ENCODE measurements at regions not wholly inside any gene's neighbourhood (a gene's known extent, or its start where the extent isn't known, plus 50 kb on each side); places are given as distances from the start of the nearest gene placed in this dataset.

DNA sequence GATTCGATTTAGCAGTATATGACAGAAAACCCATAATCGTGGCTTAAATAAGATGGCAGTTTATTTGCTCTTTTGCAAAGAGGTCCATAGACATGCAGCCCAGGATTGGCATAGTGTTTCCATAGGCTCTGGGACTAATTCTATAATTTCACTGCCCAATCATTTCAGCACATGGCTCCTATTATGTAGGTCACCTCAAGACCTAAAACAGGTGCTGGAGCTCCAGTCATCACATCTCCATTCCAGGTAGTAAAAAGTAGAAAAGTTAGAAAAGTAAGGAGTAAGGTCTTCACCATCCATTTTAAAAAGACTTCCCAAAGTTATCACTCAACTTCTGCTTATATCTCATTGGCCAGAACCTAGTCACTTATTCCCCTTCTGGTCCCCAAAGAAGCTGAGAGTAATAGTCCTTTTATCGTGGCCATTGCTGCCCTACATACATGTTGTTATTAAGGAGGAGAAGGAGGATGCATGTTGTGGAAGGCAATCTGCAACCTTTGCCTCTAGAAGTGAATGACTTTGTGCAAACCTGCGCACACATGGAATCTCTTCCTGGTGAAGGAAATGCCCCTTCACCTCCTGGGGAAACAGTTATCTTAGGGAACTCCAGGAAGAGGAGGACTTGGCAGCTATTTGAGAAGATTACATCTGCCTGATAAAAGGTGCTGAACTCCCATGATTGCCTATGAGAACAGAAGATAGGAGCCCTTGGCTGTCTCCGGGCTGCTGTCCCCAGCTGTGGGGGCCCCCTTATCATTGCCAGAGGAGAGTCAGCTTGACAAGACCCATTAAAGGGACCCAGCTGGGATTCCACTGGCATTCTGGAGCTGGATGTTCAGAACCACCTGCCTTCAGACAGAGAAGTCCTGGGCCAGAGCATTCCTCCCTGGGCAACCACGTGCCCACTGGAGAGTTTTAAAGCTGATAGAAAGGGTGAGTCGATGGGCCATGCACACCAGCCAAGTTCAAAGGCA is 330.6 kb upstream of the ZMIZ1 start:
- TF ChIP-seq, protein P1, sequence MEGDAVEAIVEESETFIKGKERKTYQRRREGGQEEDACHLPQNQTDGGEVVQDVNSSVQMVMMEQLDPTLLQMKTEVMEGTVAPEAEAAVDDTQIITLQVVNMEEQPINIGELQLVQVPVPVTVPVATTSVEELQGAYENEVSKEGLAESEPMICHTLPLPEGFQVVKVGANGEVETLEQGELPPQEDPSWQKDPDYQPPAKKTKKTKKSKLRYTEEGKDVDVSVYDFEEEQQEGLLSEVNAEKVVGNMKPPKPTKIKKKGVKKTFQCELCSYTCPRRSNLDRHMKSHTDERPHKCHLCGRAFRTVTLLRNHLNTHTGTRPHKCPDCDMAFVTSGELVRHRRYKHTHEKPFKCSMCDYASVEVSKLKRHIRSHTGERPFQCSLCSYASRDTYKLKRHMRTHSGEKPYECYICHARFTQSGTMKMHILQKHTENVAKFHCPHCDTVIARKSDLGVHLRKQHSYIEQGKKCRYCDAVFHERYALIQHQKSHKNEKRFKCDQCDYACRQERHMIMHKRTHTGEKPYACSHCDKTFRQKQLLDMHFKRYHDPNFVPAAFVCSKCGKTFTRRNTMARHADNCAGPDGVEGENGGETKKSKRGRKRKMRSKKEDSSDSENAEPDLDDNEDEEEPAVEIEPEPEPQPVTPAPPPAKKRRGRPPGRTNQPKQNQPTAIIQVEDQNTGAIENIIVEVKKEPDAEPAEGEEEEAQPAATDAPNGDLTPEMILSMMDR (conservative IDR thresholded peaks at IDR 0.05; ENCODE audit: low read depth, low read length) = no peak
- TF ChIP-seq EZH2 (IDR thresholded peaks at IDR 0.05; ENCODE audit: borderline replicate concordance, low read depth, low read length, poor library complexity, severe bottlenecking) = no peak
